SK-N-SH (cell line): ENCODE measurements at regions not wholly inside any gene's neighbourhood (a gene's known extent, or its start where the extent isn't known, plus 50 kb on each side); places are given as distances from the start of the nearest gene placed in this dataset.

Experiments
- CTCF ChIA-PET: fragments of 300-600, 350-600 bp; formaldehyde crosslinking; extraction: SDS; loops from one replicate; lab custom pipeline; 2021; lab: Yijun Ruan, JAX
- POLR2A ChIA-PET: fragments of 350-600 bp; sonication (Branson Sonifier 250); formaldehyde crosslinking; extraction: SDS; loops from one replicate; lab custom pipeline; 2020; ENCODE audit warnings: antibody characterized with exemption, inconsistent platforms; lab: Yijun Ruan, JAX
- DNase-seq: peaks from one replicate; pipeline ENCODE4 v3.0.0; 2012
- H2AFZ ChIP-seq: fragments of 200-600 bp; sonication (generic); 2 replicates; pipeline ENCODE4 v1.8.1; 2016; ENCODE audit warnings: antibody characterized with exemption, mild to moderate bottlenecking, low read depth
- H3F3A ChIP-seq: fragments of 200-600 bp; sonication (generic); replicated peaks from 2 replicates; pipeline ENCODE3; 2016; ENCODE audit warnings: antibody characterized with exemption, mild to moderate bottlenecking; ENCODE audit not compliant: insufficient read depth
- H3K27ac ChIP-seq, 2 experiments: fragments of 200-500 bp in 1 of 2; fragments of 200-600 bp in 1 of 2; sonication (Bioruptor generic) in 1 of 2; sonication (generic), shearing (Covaris generic) in 1 of 2; 2 replicates each; pipeline versions ENCODE4 v1.5.1 to v1.6.1; 2014 to 2016; ENCODE audit warnings: low read depth in 2 of 2, inconsistent platforms in 1 of 2, low read length in 1 of 2, mild to moderate bottlenecking in 1 of 2, mixed read lengths in 1 of 2
- H3K27me3 ChIP-seq: fragments of 200-600 bp; sonication (generic), shearing (Covaris generic); 2 replicates; pipeline ENCODE4 v1.6.1; 2016; ENCODE audit warnings: mixed run types; ENCODE audit not compliant: insufficient read depth
- H3K36me3 ChIP-seq, 2 experiments: fragments of 200-500 bp in 1 of 2; fragments of 200-600 bp in 1 of 2; sonication (Bioruptor generic) in 1 of 2; sonication (generic) in 1 of 2; replicated peaks in 1 of 2; 2 replicates each; pipeline versions ENCODE3 to v1.5.1; 2014 to 2016; ENCODE audit warnings: low read length in 1 of 2, mild to moderate bottlenecking in 1 of 2; ENCODE audit not compliant: insufficient read depth in 2 of 2, control insufficient read depth in 1 of 2
- H3K4me1 ChIP-seq, 2 experiments: fragments of 200-500 bp in 1 of 2; fragments of 200-600 bp in 1 of 2; sonication (Bioruptor generic) in 1 of 2; sonication (generic), shearing (Covaris generic) in 1 of 2; 2 replicates each; pipeline versions ENCODE4 v1.5.1 to v1.6.1; 2014 to 2016; ENCODE audit warnings: low read depth in 1 of 2, low read length in 1 of 2, mixed run types in 1 of 2; ENCODE audit not compliant: insufficient read depth in 2 of 2, control insufficient read depth in 1 of 2
- H3K4me2 ChIP-seq: fragments of 200-600 bp; sonication (generic), shearing (Covaris generic); 2 replicates; pipeline ENCODE4 v1.6.1; 2017; ENCODE audit warnings: mixed run types
- H3K4me3 ChIP-seq, 2 experiments: fragments of 200-500 bp in 1 of 2; fragments of 200-600 bp in 1 of 2; sonication (Bioruptor generic) in 1 of 2; sonication (generic), shearing (Covaris generic) in 1 of 2; 2 replicates each; pipeline versions ENCODE4 v1.5.1 to v1.8.1; 2014 to 2016; ENCODE audit warnings: low read depth in 2 of 2, inconsistent platforms in 1 of 2, low read length in 1 of 2, mild to moderate bottlenecking in 1 of 2, mixed read lengths in 1 of 2, moderate library complexity in 1 of 2
- H3K79me2 ChIP-seq: fragments of 200-600 bp; sonication (generic); 2 replicates; pipeline ENCODE4 v1.8.1; 2017; ENCODE audit warnings: mild to moderate bottlenecking; ENCODE audit not compliant: insufficient read depth
- H3K9ac ChIP-seq: fragments of 200-600 bp; sonication (generic); 2 replicates; pipeline ENCODE4 v1.6.1; 2017; ENCODE audit warnings: mixed run types
- H3K9me2 ChIP-seq: fragments of 200-600 bp; sonication (generic); 2 replicates; pipeline ENCODE4 v1.6.1; 2017; ENCODE audit warnings: mixed run types
- H3K9me3 ChIP-seq: fragments of 200-600 bp; sonication (generic); 2 replicates; pipeline ENCODE4 v1.6.1; 2017; ENCODE audit warnings: mixed run types, mild to moderate bottlenecking, moderate library complexity
- H4K20me1 ChIP-seq: fragments of 200-600 bp; sonication (generic); 2 replicates; pipeline ENCODE4 v1.6.1; 2017; ENCODE audit warnings: mild to moderate bottlenecking, mixed run types; ENCODE audit not compliant: insufficient read depth
- CHD2 ChIP-seq: fragments of 150-350 bp; IDR thresholded peaks from 2 replicates; pipeline ENCODE4 v1.6.1; 2018; ENCODE audit warnings: low read length; ENCODE audit not compliant: partially characterized antibody
- ELF1 ChIP-seq: IDR thresholded peaks from 2 replicates; pipeline ENCODE4 v1.4.0; 2012
- EZH2phosphoT487 ChIP-seq: fragments of 200-600 bp; sonication (generic); IDR thresholded peaks from 2 replicates; pipeline ENCODE4 v1.6.1; 2017; ENCODE audit warnings: low read depth, mixed run types, mild to moderate bottlenecking, antibody characterized with exemption, moderate library complexity, borderline replicate concordance
- FOXJ3 ChIP-seq: sonication (generic); formaldehyde crosslinking; IDR thresholded peaks from 2 replicates; pipeline ENCODE4 v1.5.1; 2020; ENCODE audit warnings: mild to moderate bottlenecking, missing genetic modification reagents
- GABPA ChIP-seq: IDR thresholded peaks from 2 replicates; pipeline ENCODE4 v1.4.0; 2012; ENCODE audit warnings: low read depth, mild to moderate bottlenecking
- JUND ChIP-seq: IDR thresholded peaks from 2 replicates; pipeline ENCODE4 v1.4.0; 2012
- MEF2A ChIP-seq: IDR thresholded peaks from 2 replicates; pipeline ENCODE4 v1.4.0; 2012; ENCODE audit warnings: low read depth, borderline replicate concordance
- MXI1 ChIP-seq: IDR thresholded peaks from 2 replicates; pipeline ENCODE4 v1.6.1; 2012; ENCODE audit warnings: mild to moderate bottlenecking, low read depth, low read length, improper control_type of control experiment
- NFIC ChIP-seq: IDR thresholded peaks from 2 replicates; pipeline ENCODE4 v1.4.0; 2012; ENCODE audit warnings: borderline replicate concordance
- NRF1 ChIP-seq: IDR thresholded peaks from 2 replicates; pipeline ENCODE4 v1.6.1; 2012; ENCODE audit warnings: low read depth, mild to moderate bottlenecking, low read length
- POLR2AphosphoS5 ChIP-seq: IDR thresholded peaks from 2 replicates; pipeline ENCODE4 v1.6.1; 2012; ENCODE audit warnings: low read depth, low read length
- RAD21 ChIP-seq: IDR thresholded peaks from 2 replicates; pipeline ENCODE4 v1.6.1; 2012; ENCODE audit warnings: mild to moderate bottlenecking, low read length
- RXRA ChIP-seq: IDR thresholded peaks from 2 replicates; pipeline ENCODE4 v1.4.0; 2012; ENCODE audit warnings: low read depth, mild to moderate bottlenecking, borderline replicate concordance
- SIN3A ChIP-seq: IDR thresholded peaks from 2 replicates; pipeline ENCODE4 v1.6.1; 2012; ENCODE audit warnings: low read depth, mild to moderate bottlenecking, low read length, moderate library complexity, borderline replicate concordance
- SMC3 ChIP-seq: IDR thresholded peaks from 2 replicates; pipeline ENCODE4 v1.6.1; 2012; ENCODE audit warnings: low read depth, low read length, improper control_type of control experiment
- TEAD4 ChIP-seq: IDR thresholded peaks from 2 replicates; pipeline ENCODE4 v1.4.0; 2012; ENCODE audit warnings: mild to moderate bottlenecking, borderline replicate concordance; ENCODE audit not compliant: insufficient read depth
- WGBS: methylation state at CpG from one replicate; pipeline ENCODE4 v1.1.6; 2017; ENCODE audit warnings: low lambda C conversion rate; 5-methylcytosine and 5-hydroxymethylcytosine counted together
- TF ChIP-seq, protein P1 (sequence below): fragments of 200-600 bp; sonication (generic); IDR thresholded peaks from 2 replicates; pipeline ENCODE4 v1.6.1; 2017; ENCODE audit warnings: antibody characterized with exemption, mild to moderate bottlenecking, moderate library complexity
- TF ChIP-seq, protein P2 (sequence below): fragments of 150-350 bp; IDR thresholded peaks from 2 replicates; pipeline ENCODE4 v1.6.1; 2017; ENCODE audit warnings: antibody characterized with exemption, low read length, low read depth, borderline replicate concordance
- TF ChIP-seq, protein P3 (sequence below): IDR thresholded peaks from 2 replicates; pipeline ENCODE4; 2012
- TF ChIP-seq, protein P4 (sequence below): IDR thresholded peaks from 2 replicates; pipeline ENCODE4 v1.4.0; 2012; ENCODE audit warnings: low read depth

GRCh38 chr1:177793900-177794299 lies 176.0 kb downstream of the SEC16B start:
- TF ChIP-seq, protein P1, sequence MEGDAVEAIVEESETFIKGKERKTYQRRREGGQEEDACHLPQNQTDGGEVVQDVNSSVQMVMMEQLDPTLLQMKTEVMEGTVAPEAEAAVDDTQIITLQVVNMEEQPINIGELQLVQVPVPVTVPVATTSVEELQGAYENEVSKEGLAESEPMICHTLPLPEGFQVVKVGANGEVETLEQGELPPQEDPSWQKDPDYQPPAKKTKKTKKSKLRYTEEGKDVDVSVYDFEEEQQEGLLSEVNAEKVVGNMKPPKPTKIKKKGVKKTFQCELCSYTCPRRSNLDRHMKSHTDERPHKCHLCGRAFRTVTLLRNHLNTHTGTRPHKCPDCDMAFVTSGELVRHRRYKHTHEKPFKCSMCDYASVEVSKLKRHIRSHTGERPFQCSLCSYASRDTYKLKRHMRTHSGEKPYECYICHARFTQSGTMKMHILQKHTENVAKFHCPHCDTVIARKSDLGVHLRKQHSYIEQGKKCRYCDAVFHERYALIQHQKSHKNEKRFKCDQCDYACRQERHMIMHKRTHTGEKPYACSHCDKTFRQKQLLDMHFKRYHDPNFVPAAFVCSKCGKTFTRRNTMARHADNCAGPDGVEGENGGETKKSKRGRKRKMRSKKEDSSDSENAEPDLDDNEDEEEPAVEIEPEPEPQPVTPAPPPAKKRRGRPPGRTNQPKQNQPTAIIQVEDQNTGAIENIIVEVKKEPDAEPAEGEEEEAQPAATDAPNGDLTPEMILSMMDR, result no peak
- TF ChIP-seq POLR2AphosphoS5, result no peak
- no peak for TF ChIP-seq SMC3
- no peak for TF ChIP-seq CHD2
- no peak for TF ChIP-seq RXRA
- TF ChIP-seq ELF1, result no peak
- Histone ChIP-seq H3K27me3 (no peaks in the 10 kb centered on the region), H3F3A (no peaks in the 10 kb centered on the region), H3K4me1 (no peaks in the 10 kb centered on the region; a peak in 1 of 4 replicates), H2AFZ (no peak overlapping the region), H3K9ac (no peak overlapping the region), H3K27ac (no peak overlapping the region), H3K9me3 (no peaks in the 10 kb centered on the region), H3K4me2 (no peak overlapping the region), H4K20me1 (no peaks in the 10 kb centered on the region), H3K4me3 (no peak overlapping the region), H3K9me2 (no peaks in the 10 kb centered on the region), H3K36me3 (no peaks in the 10 kb centered on the region), H3K79me2 (no peaks in the 10 kb centered on the region)
- DNase-seq, result no peak
- ChIA-PET POLR2A (no interaction called here), CTCF (interaction anchor here (1.1 kb wide), 1 partner anchor 14 kb away, joined by 4 read pairs; no protein-coding TSS in a partner anchor)
- WGBS, result 0% methylated on average over 1 of the region's 1 CpG

DNA sequence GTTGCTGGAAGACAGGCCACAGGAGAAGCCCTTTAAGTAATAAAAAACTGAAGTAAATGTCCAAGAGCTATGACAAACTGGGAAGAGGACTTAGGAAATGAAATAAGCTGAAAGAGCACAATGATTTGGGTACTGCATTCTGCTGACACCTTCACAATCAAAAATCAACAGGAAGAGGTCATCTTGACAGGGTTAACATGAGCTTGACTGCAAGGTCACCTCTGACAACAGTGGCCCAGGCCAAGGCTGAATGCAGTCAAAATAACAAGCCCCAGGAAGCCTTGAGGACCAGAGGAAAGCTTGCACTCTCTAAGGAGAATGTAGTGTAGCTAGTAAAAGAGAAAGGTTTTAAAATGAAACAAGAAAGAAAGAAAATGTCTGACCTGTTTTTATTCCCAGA lies 179.3 kb downstream of the SEC16B start:
- no peaks in the 10 kb centered on the region for H3K9me3 ChIP-seq
- DNase-seq, result no peak
- no peaks in the 10 kb centered on the region; a peak in 1 of 4 replicates for H3K4me1 ChIP-seq
- no peaks in the 10 kb centered on the region for H4K20me1 ChIP-seq
- no peak overlapping the region for H3K4me3 ChIP-seq
- no peaks in the 10 kb centered on the region for H3F3A ChIP-seq
- no peak overlapping the region for H3K4me2 ChIP-seq
- H3K9ac ChIP-seq, result no peak overlapping the region
- H3K9me2 ChIP-seq, result no peaks in the 10 kb centered on the region
- ChIA-PET CTCF (interaction anchor here (0.8 to 1.6 kb wide), 4 partner anchors 10 to 609 kb away, joined by 3 to 9 read pairs (median 4); no protein-coding TSS in a partner anchor), POLR2A (no interaction called here)
- H3K79me2 ChIP-seq, result no peaks in the 10 kb centered on the region
- no peaks in the 10 kb centered on the region for H3K36me3 ChIP-seq
- H3K27ac ChIP-seq, result no peak overlapping the region
- no peak for TF ChIP-seq JUND
- TF ChIP-seq NFIC, result no peak
- no peak for TF ChIP-seq POLR2AphosphoS5
- TF ChIP-seq, protein P2, sequence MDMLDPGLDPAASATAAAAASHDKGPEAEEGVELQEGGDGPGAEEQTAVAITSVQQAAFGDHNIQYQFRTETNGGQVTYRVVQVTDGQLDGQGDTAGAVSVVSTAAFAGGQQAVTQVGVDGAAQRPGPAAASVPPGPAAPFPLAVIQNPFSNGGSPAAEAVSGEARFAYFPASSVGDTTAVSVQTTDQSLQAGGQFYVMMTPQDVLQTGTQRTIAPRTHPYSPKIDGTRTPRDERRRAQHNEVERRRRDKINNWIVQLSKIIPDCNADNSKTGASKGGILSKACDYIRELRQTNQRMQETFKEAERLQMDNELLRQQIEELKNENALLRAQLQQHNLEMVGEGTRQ, result no peak
- no peak for TF ChIP-seq MXI1
- no peak for TF ChIP-seq MEF2A
- TF ChIP-seq, protein P3, sequence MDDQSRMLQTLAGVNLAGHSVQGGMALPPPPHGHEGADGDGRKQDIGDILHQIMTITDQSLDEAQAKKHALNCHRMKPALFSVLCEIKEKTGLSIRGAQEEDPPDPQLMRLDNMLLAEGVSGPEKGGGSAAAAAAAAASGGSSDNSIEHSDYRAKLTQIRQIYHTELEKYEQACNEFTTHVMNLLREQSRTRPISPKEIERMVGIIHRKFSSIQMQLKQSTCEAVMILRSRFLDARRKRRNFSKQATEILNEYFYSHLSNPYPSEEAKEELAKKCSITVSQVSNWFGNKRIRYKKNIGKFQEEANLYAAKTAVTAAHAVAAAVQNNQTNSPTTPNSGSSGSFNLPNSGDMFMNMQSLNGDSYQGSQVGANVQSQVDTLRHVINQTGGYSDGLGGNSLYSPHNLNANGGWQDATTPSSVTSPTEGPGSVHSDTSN, result no peak
- TF ChIP-seq SMC3, result no peak
- no peak for TF ChIP-seq EZH2phosphoT487
- TF ChIP-seq, protein P4, sequence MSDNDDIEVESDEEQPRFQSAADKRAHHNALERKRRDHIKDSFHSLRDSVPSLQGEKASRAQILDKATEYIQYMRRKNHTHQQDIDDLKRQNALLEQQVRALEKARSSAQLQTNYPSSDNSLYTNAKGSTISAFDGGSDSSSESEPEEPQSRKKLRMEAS, result no peak
- TF ChIP-seq NRF1, result no peak
- no peak for TF ChIP-seq TEAD4
- TF ChIP-seq RAD21, result no peak
- no peak for TF ChIP-seq FOXJ3 (CRISPR knock-in tag)
- no peak for TF ChIP-seq CHD2
- TF ChIP-seq SIN3A, result no peak
- TF ChIP-seq GABPA, result no peak
- H2AFZ ChIP-seq, result no peak overlapping the region
- H3K27me3 ChIP-seq, result no peaks in the 10 kb centered on the region
